GM12875 (cell line): ENCODE measurements at regions not wholly inside any gene's neighbourhood (a gene's known extent, or its start where the extent isn't known, plus 50 kb on each side); places are given as distances from the start of the nearest gene placed in this dataset.
"Not testable (repeated sequence)": the region's sequence is repeated elsewhere in the genome, so short reads cannot be mapped to it uniquely, and the experiment has no call there.

Experiments used
- H3K4me3 ChIP-seq: one replicate; pipeline ENCODE4 v1.5.1; 2011; ENCODE audit warnings: low read depth, low read length, control low read depth
- CTCF ChIP-seq: IDR thresholded peaks from 2 replicates; pipeline ENCODE4 v1.5.1; 2011; ENCODE audit warnings: low read depth, mild to moderate bottlenecking, control low read depth, inconsistent platforms, low read length, moderate library complexity, borderline replicate concordance; ENCODE audit not compliant: insufficient read depth

GRCh38 chr6:26720663-26721218, 61.2 kb upstream of the ZNF322 start:
- H3K4me3 ChIP-seq: not testable (repeated sequence)

- not testable (repeated sequence) for H3K4me3 ChIP-seq
Measured at GRCh38 chr6:26730019-26730766, 70.6 kb upstream of the ZNF322 start.

GRCh38 chr6:26734776-26735472, 75.4 kb upstream of the ZNF322 start:
- not testable (repeated sequence) for H3K4me3 ChIP-seq

- no peak overlapping the region for H3K4me3 ChIP-seq
- TF ChIP-seq CTCF: no peak
Measured at GRCh38 chr6:26739811-26740210, 80.3 kb upstream of the ZNF322 start.

- no peak for TF ChIP-seq CTCF
- H3K4me3 ChIP-seq: no peak overlapping the region
Measured at GRCh38 chr6:26743157-26743821, 83.7 kb upstream of the ZNF322 start.

GRCh38 chr6:26743941-26744699, 84.6 kb upstream of the ZNF322 start:
- H3K4me3 ChIP-seq: no peak overlapping the region

GRCh38 chr6:26744837-26745282, 85.3 kb upstream of the ZNF322 start:
- not testable (repeated sequence) for H3K4me3 ChIP-seq

More at GRCh38 chr6:26743941-26744699, 84.6 kb upstream of the ZNF322 start:
- TF ChIP-seq CTCF: no peak

GRCh38 chr6:26745964-26746363, 86.4 kb upstream of the ZNF322 start:
- not testable (repeated sequence) for H3K4me3 ChIP-seq

GRCh38 chr6:26749126-26749758, 89.7 kb upstream of the ZNF322 start:
- not testable (repeated sequence) for H3K4me3 ChIP-seq

GRCh38 chr6:26749759-26750126, 90.2 kb upstream of the ZNF322 start:
- not testable (repeated sequence) for H3K4me3 ChIP-seq
